ENCODE measurements at regions not wholly inside any gene's neighbourhood (a gene's known extent, or its start where the extent isn't known, plus 50 kb on each side); places are given as distances from the start of the nearest gene placed in this dataset.

- no peak for TF ChIP-seq SMC3 (IDR thresholded peaks at IDR 0.05; ENCODE audit: low read depth, low read length)
- TF ChIP-seq, protein P1, sequence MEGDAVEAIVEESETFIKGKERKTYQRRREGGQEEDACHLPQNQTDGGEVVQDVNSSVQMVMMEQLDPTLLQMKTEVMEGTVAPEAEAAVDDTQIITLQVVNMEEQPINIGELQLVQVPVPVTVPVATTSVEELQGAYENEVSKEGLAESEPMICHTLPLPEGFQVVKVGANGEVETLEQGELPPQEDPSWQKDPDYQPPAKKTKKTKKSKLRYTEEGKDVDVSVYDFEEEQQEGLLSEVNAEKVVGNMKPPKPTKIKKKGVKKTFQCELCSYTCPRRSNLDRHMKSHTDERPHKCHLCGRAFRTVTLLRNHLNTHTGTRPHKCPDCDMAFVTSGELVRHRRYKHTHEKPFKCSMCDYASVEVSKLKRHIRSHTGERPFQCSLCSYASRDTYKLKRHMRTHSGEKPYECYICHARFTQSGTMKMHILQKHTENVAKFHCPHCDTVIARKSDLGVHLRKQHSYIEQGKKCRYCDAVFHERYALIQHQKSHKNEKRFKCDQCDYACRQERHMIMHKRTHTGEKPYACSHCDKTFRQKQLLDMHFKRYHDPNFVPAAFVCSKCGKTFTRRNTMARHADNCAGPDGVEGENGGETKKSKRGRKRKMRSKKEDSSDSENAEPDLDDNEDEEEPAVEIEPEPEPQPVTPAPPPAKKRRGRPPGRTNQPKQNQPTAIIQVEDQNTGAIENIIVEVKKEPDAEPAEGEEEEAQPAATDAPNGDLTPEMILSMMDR (IDR thresholded peaks at IDR 0.05): no peak
These were observed 185.3 kb upstream of the MYT1L start for GRCh38 chr2:2516386-2516785.
